Right atrium auricular region (tissue), 2 donors: ENCODE measurements at regions not wholly inside any gene's neighbourhood (a gene's known extent, or its start where the extent isn't known, plus 50 kb on each side); places are given as distances from the start of the nearest gene placed in this dataset.

Experiments used
- DNase-seq: peaks from one replicate; pipeline ENCODE4 v3.0.0-alpha.2; 2019; ENCODE audit warnings: low spot score
- H3K27ac ChIP-seq, 2 donors: fragments of 200-600 bp; sonication (generic); 1 replicate in 1 of 2; 2 replicates in 1 of 2; pipeline ENCODE4 v1.5.1; 2016 to 2019
- H3K27me3 ChIP-seq, 2 donors: fragments of 200-600 bp; sonication (generic); one replicate each; pipeline versions ENCODE4 v1.5.1 to v1.6.0; 2017 to 2019
- H3K36me3 ChIP-seq: fragments of 200-600 bp; sonication (generic); one replicate; pipeline ENCODE4 v1.5.1; 2016
- H3K4me1 ChIP-seq, 2 donors: fragments of 200-600 bp; sonication (generic); one replicate each; pipeline versions ENCODE4 v1.5.1 to v1.6.0; 2017 to 2019
- H3K4me3 ChIP-seq, 2 donors: fragments of 200-600 bp; sonication (generic); 1 replicate in 1 of 2; 2 replicates in 1 of 2; pipeline ENCODE4 v1.5.1; 2017 to 2019; ENCODE audit warnings: mild to moderate bottlenecking in 1 of 2, moderate library complexity in 1 of 2
- H3K9me3 ChIP-seq, 2 donors: fragments of 200-600 bp; sonication (generic); one replicate each; pipeline ENCODE4 v1.5.1; 2019
- CTCF ChIP-seq, 2 donors: fragments of 200-600 bp; sonication (generic); IDR thresholded peaks; one replicate each; pipeline ENCODE4 v1.5.1; 2019; ENCODE audit warnings: antibody characterized with exemption in 2 of 2

GRCh38 chr10:78285226-78285625 is 251.6 kb downstream of the RPS24 start:
- no peaks in the 10 kb centered on the region for H3K27me3 ChIP-seq
- no peak overlapping the region for H3K27ac ChIP-seq
- no peaks in the 10 kb centered on the region for H3K36me3 ChIP-seq
- TF ChIP-seq CTCF (IDR thresholded peaks at IDR 0.05): no peak
- no peaks in the 10 kb centered on the region for H3K4me1 ChIP-seq
- H3K9me3 ChIP-seq: no peaks in the 10 kb centered on the region
- no peak for DNase-seq
- no peak overlapping the region for H3K4me3 ChIP-seq

- Histone ChIP-seq H3K4me1 (no peaks in the 10 kb centered on the region), H3K27ac (no peak overlapping the region), H3K4me3 (no peak overlapping the region), H3K27me3 (no peaks in the 10 kb centered on the region), H3K36me3 (no peaks in the 10 kb centered on the region), H3K9me3 (no peaks in the 10 kb centered on the region)
- no peak for DNase-seq
- no peak for TF ChIP-seq CTCF (IDR thresholded peaks at IDR 0.05)
Measured at GRCh38 chr10:78286186-78286585, 252.5 kb downstream of the RPS24 start.

GRCh38 chr10:78286668-78287067 is 253.0 kb downstream of the RPS24 start:
- no peaks in the 10 kb centered on the region for H3K9me3 ChIP-seq
- DNase-seq: no peak
- no peak overlapping the region for H3K27ac ChIP-seq
- H3K36me3 ChIP-seq: no peaks in the 10 kb centered on the region
- no peaks in the 10 kb centered on the region for H3K27me3 ChIP-seq
- no peak for TF ChIP-seq CTCF (IDR thresholded peaks at IDR 0.05)
- H3K4me3 ChIP-seq: no peak overlapping the region
- H3K4me1 ChIP-seq: no peaks in the 10 kb centered on the region

GRCh38 chr10:78287618-78288017 is 254.0 kb downstream of the RPS24 start:
- no peaks in the 10 kb centered on the region for H3K27me3 ChIP-seq
- no peaks in the 10 kb centered on the region for H3K9me3 ChIP-seq
- no peak for DNase-seq
- H3K4me3 ChIP-seq: no peak overlapping the region
- no peaks in the 10 kb centered on the region for H3K36me3 ChIP-seq
- H3K4me1 ChIP-seq: no peaks in the 10 kb centered on the region
- H3K27ac ChIP-seq: no peak overlapping the region
- TF ChIP-seq CTCF (IDR thresholded peaks at IDR 0.05): no peak

GRCh38 chr10:78288663-78289062 is 255.0 kb downstream of the RPS24 start:
- TF ChIP-seq CTCF (IDR thresholded peaks at IDR 0.05): no peak
- no peaks in the 10 kb centered on the region for H3K4me1 ChIP-seq
- H3K27ac ChIP-seq: no peak overlapping the region

DNA sequence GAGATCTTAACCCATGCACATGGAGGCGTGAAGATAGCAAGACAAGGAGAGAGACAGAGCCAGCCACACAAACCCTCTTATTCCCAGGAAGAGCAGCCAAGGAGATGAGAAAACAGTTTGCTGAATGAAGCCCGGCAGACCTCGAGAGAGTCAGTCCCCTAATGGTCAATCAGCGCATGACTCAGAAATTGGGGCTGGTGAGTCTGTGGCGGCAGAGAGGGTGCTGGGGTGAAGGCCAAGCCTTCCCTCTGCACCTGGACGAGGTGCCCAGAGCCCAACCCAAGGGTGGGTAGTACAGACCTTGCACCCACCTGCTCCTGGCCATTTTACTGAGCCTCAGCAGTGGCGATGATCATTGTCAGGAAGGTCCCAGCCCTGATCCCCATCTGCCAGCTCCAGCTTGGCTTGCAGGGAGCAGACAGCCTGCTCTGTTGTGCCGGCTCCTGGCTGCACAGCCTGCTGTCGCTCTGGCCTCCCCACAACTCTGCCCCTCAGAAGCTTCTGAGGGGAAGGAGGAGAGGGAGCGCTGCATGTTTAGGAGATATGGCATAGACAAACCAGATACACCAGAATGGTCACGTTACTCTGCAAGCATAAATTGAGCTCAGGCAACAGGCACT is 256.6 kb downstream of the RPS24 start:
- TF ChIP-seq CTCF (IDR thresholded peaks at IDR 0.05): no peak
- no peak overlapping the region for H3K4me3 ChIP-seq
- H3K9me3 ChIP-seq: no peaks in the 10 kb centered on the region
- no peaks in the 10 kb centered on the region for H3K36me3 ChIP-seq
- H3K27me3 ChIP-seq: no peaks in the 10 kb centered on the region
- H3K4me1 ChIP-seq: no peaks in the 10 kb centered on the region
- H3K27ac ChIP-seq: no peak overlapping the region
- no peak for DNase-seq

More at GRCh38 chr10:78288663-78289062, 255.0 kb downstream of the RPS24 start:
- Histone ChIP-seq H3K36me3 (no peaks in the 10 kb centered on the region), H3K27me3 (no peaks in the 10 kb centered on the region), H3K9me3 (no peaks in the 10 kb centered on the region), H3K4me3 (no peak overlapping the region)
- DNase-seq: no peak
